HG03558 (cell line): ENCODE measurements at regions not wholly inside any gene's neighbourhood (a gene's known extent, or its start where the extent isn't known, plus 50 kb on each side); places are given as distances from the start of the nearest gene placed in this dataset.

Experiments
- ATAC-seq: cut with Tn5 transposase; IDR thresholded peaks from one replicate; pipeline ENCODE4 v1.9.1; 2021; ENCODE audit warnings: moderate number of reproducible peaks; ENCODE audit not compliant: unreplicated experiment; ENCODE audit errors: extremely low read depth

- ATAC-seq = no peak
Measured at GRCh38 chr3:30289324-30289723, 317.1 kb upstream of the TGFBR2 start.

GRCh38 chr3:30289766-30290165, 316.6 kb upstream of the TGFBR2 start:
- ATAC-seq = no peak

GRCh38 chr3:30290479-30290878, 315.9 kb upstream of the TGFBR2 start:
- no peak for ATAC-seq

- no peak for ATAC-seq
Measured at GRCh38 chr3:30292192-30292893, 314.1 kb upstream of the TGFBR2 start.

GRCh38 chr3:30293621-30294240, 312.7 kb upstream of the TGFBR2 start:
- no peak for ATAC-seq

- ATAC-seq = no peak
Measured at GRCh38 chr3:30294241-30294667, 312.1 kb upstream of the TGFBR2 start.

GRCh38 chr3:30297112-30297511, 309.3 kb upstream of the TGFBR2 start:
- no peak for ATAC-seq

GRCh38 chr3:30299674-30300385, 306.6 kb upstream of the TGFBR2 start:
- ATAC-seq = no peak

GRCh38 chr3:30300809-30301208, 305.6 kb upstream of the TGFBR2 start:
- no peak for ATAC-seq

GRCh38 chr3:30302027-30302426, 304.4 kb upstream of the TGFBR2 start:
- ATAC-seq = no peak

- no peak for ATAC-seq
Measured at GRCh38 chr3:30303770-30304169, 302.6 kb upstream of the TGFBR2 start.

GRCh38 chr3:30305021-30305420, 301.4 kb upstream of the TGFBR2 start:
- no peak for ATAC-seq

GRCh38 chr3:30306896-30307295, 299.5 kb upstream of the TGFBR2 start:
- ATAC-seq = no peak

GRCh38 chr3:30307372-30307950, 298.9 kb upstream of the TGFBR2 start:
- ATAC-seq = no peak

- ATAC-seq = no peak
Measured at GRCh38 chr3:30308131-30308530, 298.3 kb upstream of the TGFBR2 start.

GRCh38 chr3:30309961-30310954, 296.1 kb upstream of the TGFBR2 start:
- no peak for ATAC-seq

- no peak for ATAC-seq
Measured at GRCh38 chr3:30311781-30312180, 294.6 kb upstream of the TGFBR2 start.

GRCh38 chr3:30313840-30314239, 292.6 kb upstream of the TGFBR2 start:
- ATAC-seq = no peak

GRCh38 chr3:30314757-30315325, 291.6 kb upstream of the TGFBR2 start:
- no peak for ATAC-seq

GRCh38 chr3:30315447-30315846, 291.0 kb upstream of the TGFBR2 start:
- no peak for ATAC-seq
